ENCODE measurements at regions not wholly inside any gene's neighbourhood (a gene's known extent, or its start where the extent isn't known, plus 50 kb on each side); places are given as distances from the start of the nearest gene placed in this dataset.
"Not testable (repeated sequence)": the region's sequence is repeated elsewhere in the genome, so short reads cannot be mapped to it uniquely, and the experiment has no call there.

GRCh38 chr12:72723732-72724131 lies 451.6 kb downstream of the TRHDE start:
- intact Hi-C loops (cut with micrococcal nuclease) = no loop called here

- intact Hi-C loops (cut with micrococcal nuclease) = no loop called here
Observed at GRCh38 chr12:72729451-72730010, 457.4 kb downstream of the TRHDE start.

DNA sequence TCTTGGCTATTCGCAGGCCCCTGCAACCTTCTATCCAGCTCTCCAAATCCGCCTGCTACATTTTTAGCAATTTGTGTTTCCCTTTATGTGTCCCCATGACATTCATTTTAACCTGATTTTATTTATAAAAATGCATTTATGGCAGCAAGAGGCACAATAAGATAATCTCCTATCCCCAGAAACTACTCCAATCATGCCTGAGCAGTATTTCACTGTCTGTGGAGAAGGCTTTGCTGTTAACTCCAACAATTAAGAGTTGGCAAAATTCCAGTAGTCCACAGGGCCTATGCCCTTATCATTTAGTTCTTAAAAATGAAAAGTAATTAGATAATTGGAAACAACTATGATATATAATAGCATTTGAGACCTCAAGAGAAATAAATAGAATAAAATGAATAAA lies 462.4 kb downstream of the TRHDE start:
- intact Hi-C loops (cut with micrococcal nuclease) = no loop called here

DNA sequence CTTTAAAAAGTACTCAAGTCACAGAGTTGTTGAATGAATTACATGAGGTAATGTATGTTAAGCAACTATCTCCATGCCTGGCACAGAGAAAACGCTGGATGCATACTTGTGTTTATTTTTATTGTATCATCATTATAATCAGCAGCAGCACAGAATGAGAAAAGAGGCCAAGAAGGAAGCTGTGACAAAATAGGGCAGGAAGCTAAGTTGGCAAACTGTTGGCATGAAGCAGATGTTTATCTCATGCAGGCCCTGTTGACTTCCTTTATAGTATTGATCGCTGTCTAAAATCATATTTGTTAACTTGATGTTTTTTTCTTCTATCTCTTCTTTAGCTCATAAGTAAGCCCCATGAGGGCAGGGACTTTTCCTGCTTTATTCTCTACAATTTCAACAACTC lies 466.6 kb downstream of the TRHDE start:
- intact Hi-C loops (cut with micrococcal nuclease) = no loop called here

GRCh38 chr12:72740064-72740463 lies 467.9 kb downstream of the TRHDE start:
- intact Hi-C loops (cut with micrococcal nuclease) = no loop called here

DNA sequence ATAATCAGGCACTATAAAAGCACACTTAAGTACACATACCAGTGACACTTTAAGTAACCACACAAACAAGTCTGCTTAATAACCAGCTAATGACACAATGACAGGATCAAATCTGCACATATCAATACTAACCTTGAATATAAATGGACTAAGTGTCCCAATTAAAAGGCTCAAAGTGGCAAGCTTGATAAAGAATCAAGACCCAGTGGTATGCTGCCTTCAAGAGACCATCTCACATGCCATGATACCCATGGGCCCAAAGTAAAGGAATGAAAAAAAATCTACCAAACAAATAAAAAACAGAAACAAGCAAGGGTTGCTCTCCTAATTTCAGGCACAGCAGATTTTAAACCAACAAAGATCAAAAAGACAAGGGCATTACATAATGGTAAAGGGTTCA lies 470.4 kb downstream of the TRHDE start:
- intact Hi-C loops (cut with micrococcal nuclease) = no loop called here

DNA sequence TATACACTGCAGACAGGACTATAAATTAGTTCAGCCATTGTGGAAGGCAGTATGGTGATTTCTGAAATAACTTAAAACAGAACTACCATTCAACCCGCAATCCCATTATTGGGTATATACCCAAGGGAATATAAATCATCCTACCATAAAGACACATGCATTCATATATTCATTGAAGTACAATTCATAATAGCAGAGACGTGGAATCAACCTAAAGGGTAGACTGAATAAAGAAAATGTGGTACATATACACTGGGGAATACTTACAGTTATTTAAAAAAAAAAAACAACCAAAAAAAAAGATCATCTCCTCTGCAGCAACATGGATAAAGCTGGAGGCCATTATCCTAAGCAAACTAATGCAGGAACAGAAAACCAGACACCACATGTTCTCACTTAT lies 473.9 kb downstream of the TRHDE start:
- intact Hi-C loops (cut with micrococcal nuclease) = no loop called here

- intact Hi-C loops (cut with micrococcal nuclease) = no loop called here
Observed at GRCh38 chr12:72747111-72747849, 475.1 kb downstream of the TRHDE start.

GRCh38 chr12:72748971-72749370 lies 476.8 kb downstream of the TRHDE start:
- intact Hi-C loops (cut with micrococcal nuclease) = no loop called here

DNA sequence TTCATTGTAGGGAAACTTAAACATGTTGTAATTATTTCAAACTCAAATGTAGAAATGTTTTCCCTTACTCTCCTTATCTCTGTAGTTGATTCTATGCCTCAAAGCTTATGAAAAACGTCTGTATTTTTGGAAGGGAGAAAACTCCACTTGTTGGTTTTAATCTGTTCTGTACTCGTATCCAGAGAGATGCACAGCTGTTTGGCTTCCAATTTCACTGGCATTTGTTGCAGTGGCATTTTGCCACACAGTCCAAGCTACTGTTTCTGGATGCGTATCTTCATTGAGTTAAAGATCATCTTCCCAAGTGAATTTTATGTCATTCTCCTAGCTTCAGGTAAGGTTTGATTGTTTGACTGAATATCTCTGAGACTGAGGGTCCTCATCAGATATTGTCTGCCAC lies 481.4 kb downstream of the TRHDE start:
- intact Hi-C loops (cut with micrococcal nuclease) = no loop called here

DNA sequence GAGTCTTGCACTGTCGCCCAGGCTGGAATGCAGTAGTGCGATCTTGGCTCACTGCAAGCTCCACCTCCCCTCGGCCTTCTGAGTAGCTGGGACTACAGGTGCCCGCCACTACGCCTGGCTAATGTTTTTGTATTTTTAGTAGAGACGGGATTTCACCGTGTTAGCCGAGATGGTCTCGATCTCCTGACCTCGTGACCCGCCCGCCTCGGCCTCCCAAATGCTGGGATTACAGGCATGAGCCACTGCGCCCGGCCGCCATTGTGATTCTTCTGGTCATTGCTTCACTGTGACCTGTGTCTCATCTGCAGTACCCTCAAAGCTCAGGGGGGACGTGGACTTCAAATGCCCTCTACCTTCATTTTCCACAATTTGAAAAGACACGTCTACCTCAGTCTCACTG lies 481.9 kb downstream of the TRHDE start:
- intact Hi-C loops (cut with micrococcal nuclease) = not testable (repeated sequence)

DNA sequence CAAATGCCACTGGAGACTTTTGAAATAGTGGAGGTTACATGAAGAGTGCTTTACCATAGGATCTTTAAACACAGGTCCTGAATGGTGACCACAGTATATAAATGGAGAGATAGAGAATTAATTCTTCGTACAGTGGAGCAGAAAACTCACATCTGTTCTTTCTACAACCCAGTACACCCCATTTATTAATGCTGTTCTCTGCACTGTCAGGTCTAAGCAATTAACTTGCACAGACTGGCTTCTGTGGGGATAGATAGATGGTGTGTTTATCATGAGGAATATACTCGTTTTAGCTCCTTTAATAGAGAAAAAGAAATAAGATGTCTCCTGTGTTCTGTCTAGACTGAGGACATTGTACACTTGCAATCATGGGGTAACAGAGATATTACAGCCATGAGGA lies 494.3 kb downstream of the TRHDE start:
- intact Hi-C loops (cut with micrococcal nuclease) = no loop called here

DNA sequence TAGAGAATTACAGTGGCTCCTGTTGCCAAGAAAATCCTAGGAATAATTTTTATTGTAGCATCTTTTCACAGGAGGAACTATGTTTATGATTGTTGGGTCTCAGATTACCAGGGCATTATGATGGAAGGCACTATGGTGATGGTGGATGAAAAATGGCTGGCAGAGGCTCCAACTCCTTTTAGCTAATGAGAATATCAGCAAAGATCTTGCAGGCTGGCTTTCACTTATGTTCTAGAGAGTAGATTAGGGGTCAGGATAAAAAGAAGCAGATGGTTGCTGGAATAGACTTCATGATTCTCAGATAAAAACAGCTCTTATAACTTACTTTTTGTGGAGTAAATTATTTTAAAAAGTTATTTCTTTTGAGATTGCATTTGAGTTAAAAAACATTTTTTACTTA lies 501.9 kb downstream of the TRHDE start:
- intact Hi-C loops (cut with micrococcal nuclease) = no loop called here

DNA sequence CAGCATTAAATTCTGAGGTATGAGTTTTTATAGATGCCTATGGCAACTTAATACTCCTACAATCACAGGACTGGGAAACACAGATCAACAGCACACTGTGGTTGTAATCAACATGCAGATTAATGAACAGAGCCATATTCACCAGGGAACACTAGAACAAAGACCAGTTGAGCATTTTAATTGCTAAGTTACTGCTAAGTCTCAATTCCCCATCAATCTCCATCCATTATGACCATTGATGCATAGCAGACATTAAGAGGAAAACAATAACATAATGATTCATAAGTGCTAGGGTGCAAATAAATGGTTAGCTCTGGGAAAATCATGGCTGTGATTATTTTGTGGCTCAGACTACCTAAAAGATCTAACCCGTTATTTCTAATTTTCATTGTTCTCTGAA lies 505.6 kb downstream of the TRHDE start:
- intact Hi-C loops (cut with micrococcal nuclease) = no loop called here

DNA sequence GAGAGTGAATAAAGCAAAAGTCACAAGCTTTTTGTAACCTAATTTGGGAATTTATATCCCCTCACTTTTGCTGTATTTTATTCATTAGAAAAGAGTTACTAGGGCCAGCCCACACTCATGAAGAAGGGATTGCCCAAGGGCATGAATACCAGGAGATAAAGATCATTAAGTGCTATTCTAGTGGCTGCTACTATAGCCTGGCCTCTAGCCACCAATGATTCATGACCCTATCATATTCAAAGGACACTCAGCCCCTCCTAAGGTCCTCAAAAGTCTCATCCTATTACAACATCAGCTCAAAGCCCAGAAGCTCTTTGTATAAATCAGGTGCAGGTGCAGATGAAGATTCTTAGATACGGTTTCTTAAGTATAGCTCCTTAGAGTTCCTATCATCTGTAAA lies 518.1 kb downstream of the TRHDE start:
- intact Hi-C loops (cut with micrococcal nuclease) = no loop called here

- intact Hi-C loops (cut with micrococcal nuclease) = no loop called here
Observed at GRCh38 chr12:72792889-72793288, 520.7 kb downstream of the TRHDE start.

DNA sequence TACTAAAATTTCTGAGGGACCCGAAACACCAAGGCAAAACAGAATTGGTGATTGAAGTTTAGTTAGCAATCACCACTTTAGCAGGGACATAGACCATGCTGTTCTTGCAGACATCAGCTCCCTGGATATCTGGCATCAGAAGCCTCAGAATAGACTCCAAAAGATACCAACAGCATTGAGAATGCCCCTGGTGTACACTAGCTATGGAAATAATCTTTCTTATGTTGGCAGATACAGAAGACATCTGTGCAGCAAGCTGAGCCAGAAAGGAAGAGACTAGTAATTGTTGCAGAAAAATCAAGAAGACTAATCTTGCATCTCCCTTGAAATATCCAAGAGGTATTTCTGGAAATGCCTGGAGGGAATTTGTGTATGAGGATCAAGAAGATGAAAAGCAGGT lies 521.6 kb downstream of the TRHDE start:
- intact Hi-C loops (cut with micrococcal nuclease) = no loop called here

DNA sequence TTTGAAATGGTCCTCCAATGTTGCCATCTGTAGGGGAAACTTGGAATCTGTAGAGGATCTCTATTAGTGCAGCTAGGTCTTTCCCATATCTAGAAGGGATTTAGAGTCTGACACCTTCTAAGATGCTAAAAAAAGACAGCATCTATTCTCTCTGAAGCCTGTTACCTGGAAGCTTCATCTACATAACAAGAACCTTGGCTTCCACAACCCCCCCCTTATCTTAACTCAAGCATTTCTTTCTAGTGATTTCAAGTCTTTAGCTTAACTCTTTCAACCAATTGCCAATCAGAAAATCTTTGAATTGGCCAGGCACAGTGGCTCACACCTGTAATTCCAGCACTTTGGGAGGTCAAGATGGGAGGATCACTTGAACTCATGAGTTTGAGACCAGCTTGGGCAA lies 543.3 kb downstream of the TRHDE start:
- intact Hi-C loops (cut with micrococcal nuclease) = no loop called here

DNA sequence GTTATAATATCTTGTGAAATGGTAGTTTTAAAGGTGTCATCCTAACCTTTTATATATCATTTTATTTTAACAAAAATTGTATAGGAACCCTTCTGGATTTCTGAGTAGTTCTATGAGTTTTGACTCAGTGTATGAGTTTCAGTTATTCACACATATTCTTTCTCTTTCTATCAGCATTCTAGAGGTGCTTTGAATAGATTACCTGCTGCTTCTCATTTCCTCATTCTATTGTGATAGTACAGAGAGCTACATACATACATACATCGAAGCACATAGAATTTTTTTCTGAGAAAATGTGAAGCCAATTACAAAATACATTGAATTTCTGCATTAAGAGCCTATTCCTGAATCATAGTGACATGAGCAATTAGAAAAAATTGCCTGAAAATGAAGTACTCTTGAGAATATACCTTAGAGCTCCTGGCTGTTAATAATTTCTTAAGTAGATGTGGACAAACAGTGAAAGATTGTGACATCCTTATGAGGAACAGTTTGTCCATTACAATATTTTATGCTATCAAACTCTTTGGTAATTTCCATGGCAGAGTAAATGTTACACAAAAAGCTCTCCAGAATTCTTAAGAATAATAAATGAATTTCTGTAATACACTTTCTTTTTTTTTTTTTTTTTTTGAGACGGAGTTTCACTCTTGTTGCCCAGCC lies 556.6 kb downstream of the TRHDE start:
- intact Hi-C loops (cut with micrococcal nuclease) = no loop called here

DNA sequence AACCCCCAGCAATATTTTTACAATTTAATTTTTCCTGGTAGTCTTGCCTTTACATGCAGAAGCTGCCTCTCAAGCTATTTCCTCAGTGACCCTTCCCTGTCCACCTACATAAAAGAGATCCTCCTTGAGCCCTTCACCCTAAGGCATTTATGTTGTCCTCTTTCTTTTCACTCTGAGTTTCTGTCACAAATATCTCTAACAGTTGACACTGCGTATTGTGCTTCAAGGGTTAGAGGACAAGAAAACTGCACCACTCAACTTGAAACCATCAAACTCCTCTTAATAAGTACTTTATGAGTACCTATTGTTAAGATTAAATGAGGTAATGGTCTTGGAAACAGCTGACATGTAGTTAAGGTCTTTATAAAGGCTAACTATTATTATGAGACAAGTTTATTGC lies 557.7 kb downstream of the TRHDE start:
- intact Hi-C loops (cut with micrococcal nuclease) = no loop called here

GRCh38 chr12:72832024-72832423 lies 559.9 kb downstream of the TRHDE start:
- intact Hi-C loops (cut with micrococcal nuclease) = no loop called here

GRCh38 chr12:72836194-72836593 lies 564.0 kb downstream of the TRHDE start:
- intact Hi-C loops (cut with micrococcal nuclease) = no loop called here

- intact Hi-C loops (cut with micrococcal nuclease) = no loop called here
Observed at GRCh38 chr12:72839696-72840095, 567.5 kb downstream of the TRHDE start.

All from T-helper 2 cell treated with Interferon-gamma antibody and Interleukin-4, amounts not matched to agents 100 ng/mL and 5 ng/mL, for 36 hours (primary cell).